Breast epithelium (tissue), 4 donors: ENCODE measurements at regions not wholly inside any gene's neighbourhood (a gene's known extent, or its start where the extent isn't known, plus 50 kb on each side); places are given as distances from the start of the nearest gene placed in this dataset.

ENCODE experiments used
- DNase-seq, 2 donors: peaks; one replicate each; pipeline ENCODE4 v3.0.0-alpha.2; 2019; ENCODE audit warnings: low spot score in 2 of 2
- H3K27ac ChIP-seq, 2 donors: fragments of 200-600 bp; sonication (generic) in 1 of 2; one replicate each; pipeline ENCODE4 v1.5.1; 2016 to 2019; ENCODE audit warnings: mild to moderate bottlenecking in 1 of 2
- H3K27me3 ChIP-seq, 2 donors: fragments of 200-600 bp; sonication (generic) in 1 of 2; one replicate each; pipeline versions ENCODE4 v1.5.1 to v1.6.0; 2017 to 2019; ENCODE audit warnings: control low read depth in 1 of 2, mild to moderate bottlenecking in 1 of 2
- H3K36me3 ChIP-seq: fragments of 200-600 bp; one replicate; pipeline ENCODE4 v1.5.1; 2019
- H3K4me1 ChIP-seq, 2 donors: fragments of 200-600 bp; sonication (generic); one replicate each; pipeline ENCODE4 v1.5.1; 2016 to 2019; ENCODE audit warnings: control low read depth in 1 of 2
- H3K4me3 ChIP-seq, 3 donors: fragments of 200-600 bp; sonication (generic); 1 replicate in 2 of 3; 2 replicates in 1 of 3; pipeline ENCODE4 v1.5.1; 2016 to 2019; ENCODE audit warnings: mild to moderate bottlenecking in 3 of 3, moderate library complexity in 2 of 3
- H3K9me3 ChIP-seq, 2 donors: fragments of 200-600 bp; sonication (generic) in 1 of 2; one replicate each; pipeline ENCODE4 v1.5.1; 2016 to 2019; ENCODE audit warnings: control low read depth in 1 of 2
- CTCF ChIP-seq, 3 donors: fragments of 450-650 bp; IDR thresholded peaks; one replicate each; pipeline ENCODE4 v1.5.1; 2016 to 2017; ENCODE audit warnings: antibody characterized with exemption in 3 of 3, mild to moderate bottlenecking in 3 of 3, moderate library complexity in 3 of 3
- POLR2A ChIP-seq: fragments of 450-650 bp; IDR thresholded peaks from one replicate; pipeline ENCODE4 v1.6.1; 2016; ENCODE audit warnings: antibody characterized with exemption, mild to moderate bottlenecking, moderate library complexity
- POLR2AphosphoS5 ChIP-seq, 3 donors: sonication (generic); formaldehyde crosslinking; IDR thresholded peaks; one replicate each; pipeline ENCODE4 v1.6.1; 2017; ENCODE audit warnings: antibody characterized with exemption in 3 of 3
- intact Hi-C: fragments of 100-400 bp; cut with DNase I; formaldehyde crosslinking; loops from one replicate; pipeline ENCODE4 v1.15.1; 2023; ENCODE audit warnings: low total_unique reads

GRCh38 chr22:48262596-48263430, 1500.4 kb downstream of the TBC1D22A start:
- Histone ChIP-seq H3K9me3 (no peaks in the 10 kb centered on the region), H3K27me3 (peaks cover 0 to 76% of the 10 kb centered on the region in 2 donors), H3K4me3 (no peak overlapping the region), H3K27ac (no peak overlapping the region), H3K4me1 (no peaks in the 10 kb centered on the region), H3K36me3 (no peaks in the 10 kb centered on the region)
- no peak for DNase-seq
- intact Hi-C loops, result no loop called here
- TF ChIP-seq CTCF (IDR thresholded peaks at IDR 0.05), result no peak
- no peak for TF ChIP-seq POLR2A

GRCh38 chr22:48261706-48262105, 1499.3 kb downstream of the TBC1D22A start:
- no peak overlapping the region for H3K4me3 ChIP-seq
- no peaks in the 10 kb centered on the region for H3K4me1 ChIP-seq
- no peak overlapping the region for H3K27ac ChIP-seq
- no peaks in the 10 kb centered on the region for H3K36me3 ChIP-seq
- intact Hi-C loops, result no loop called here
- no peaks in the 10 kb centered on the region for H3K9me3 ChIP-seq
- TF ChIP-seq CTCF (IDR thresholded peaks at IDR 0.05), result no peak
- no peak for TF ChIP-seq POLR2AphosphoS5 (IDR thresholded peaks at IDR 0.05)
- no peak for TF ChIP-seq POLR2A
- peaks cover 0 to 73% of the 10 kb centered on the region in 2 donors for H3K27me3 ChIP-seq
- DNase-seq, result no peak

- peaks cover 0 to 73% of the 10 kb centered on the region in 2 donors for H3K27me3 ChIP-seq
- no peak overlapping the region for H3K27ac ChIP-seq
- intact Hi-C loops, result no loop called here
- no peaks in the 10 kb centered on the region for H3K9me3 ChIP-seq
- H3K4me3 ChIP-seq, result no peak overlapping the region
- no peak for TF ChIP-seq POLR2A
- TF ChIP-seq POLR2AphosphoS5 (IDR thresholded peaks at IDR 0.05), result no peak
- no peak for TF ChIP-seq CTCF (IDR thresholded peaks at IDR 0.05)
- H3K4me1 ChIP-seq, result no peaks in the 10 kb centered on the region
- H3K36me3 ChIP-seq, result no peaks in the 10 kb centered on the region
- no peak for DNase-seq
These were observed 1498.7 kb downstream of the TBC1D22A start for GRCh38 chr22:48261048-48261621.

- Histone ChIP-seq H3K4me3 (no peak overlapping the region), H3K36me3 (no peaks in the 10 kb centered on the region), H3K27me3 (peaks cover 0 to 69% of the 10 kb centered on the region in 2 donors), H3K4me1 (no peaks in the 10 kb centered on the region), H3K27ac (no peak overlapping the region), H3K9me3 (no peaks in the 10 kb centered on the region)
- intact Hi-C loops, result no loop called here
- DNase-seq, result no peak
- TF ChIP-seq CTCF (IDR thresholded peaks at IDR 0.05) (no peak), POLR2AphosphoS5 (IDR thresholded peaks at IDR 0.05) (no peak), POLR2A (no peak)
These were observed 1497.7 kb downstream of the TBC1D22A start for GRCh38 chr22:48259991-48260670.

- intact Hi-C loops, result no loop called here
- peaks cover 0 to 66% of the 10 kb centered on the region in 2 donors for H3K27me3 ChIP-seq
- TF ChIP-seq POLR2AphosphoS5 (IDR thresholded peaks at IDR 0.05) (no peak), CTCF (IDR thresholded peaks at IDR 0.05) (no peak), POLR2A (no peak)
These were observed 1496.4 kb downstream of the TBC1D22A start for GRCh38 chr22:48258811-48259210.

More at GRCh38 chr22:48258811-48259210, 1496.4 kb downstream of the TBC1D22A start:
- H3K4me3 ChIP-seq, result no peak overlapping the region
- no peaks in the 10 kb centered on the region for H3K36me3 ChIP-seq
- no peak overlapping the region for H3K27ac ChIP-seq
- no peaks in the 10 kb centered on the region for H3K4me1 ChIP-seq
- DNase-seq, result no peak
- no peaks in the 10 kb centered on the region for H3K9me3 ChIP-seq
